Astrocyte (in vitro differentiated cells and primary cell): ENCODE measurements at regions not wholly inside any gene's neighbourhood (a gene's known extent, or its start where the extent isn't known, plus 50 kb on each side); places are given as distances from the start of the nearest gene placed in this dataset.

Source experiments
- CTCF ChIP-seq: IDR thresholded peaks from 2 replicates; pipeline ENCODE4 v1.5.1; 2011; ENCODE audit warnings: low read depth, mild to moderate bottlenecking, inconsistent platforms, low read length, moderate library complexity; ENCODE audit not compliant: insufficient read depth
- EZH2 ChIP-seq: IDR thresholded peaks from 2 replicates; pipeline ENCODE4 v1.6.1; 2012; ENCODE audit warnings: mild to moderate bottlenecking, low read length, inconsistent platforms; ENCODE audit not compliant: insufficient read depth

GRCh38 chr17:15038656-15039055 is 226.5 kb downstream of the PMP22 start:
- no peak for TF ChIP-seq CTCF
- no peak for TF ChIP-seq EZH2
